ENCODE measurements at regions not wholly inside any gene's neighbourhood (a gene's known extent, or its start where the extent isn't known, plus 50 kb on each side); places are given as distances from the start of the nearest gene placed in this dataset.
A peak's percentile ranks its signal among the peaks of the same experiment; 100 is the strongest.

- Histone ChIP-seq H2AFZ (ENCODE audit: low read depth, low read length, poor library complexity, severe bottlenecking) (no peak overlapping the region), H4K20me1 (ENCODE audit: insufficient read depth) (no peaks in the 10 kb centered on the region), H3K9me3 (ENCODE audit: control insufficient read depth in 1 of 2, insufficient read depth in 1 of 2, low read depth in 1 of 2, low read length in 2 of 2) (no peaks in the 10 kb centered on the region), H3K9me2 (ENCODE audit: insufficient read depth) (no peaks in the 10 kb centered on the region), H3K4me1 (ENCODE audit: control insufficient read depth in 1 of 2, insufficient read depth in 2 of 2, low read length in 2 of 2) (no peaks in the 10 kb centered on the region), H3K79me2 (ENCODE audit: insufficient read depth, low read length) (no peaks in the 10 kb centered on the region), H3K27me3 (ENCODE audit: insufficient read depth, low read length) (no peaks in the 10 kb centered on the region), H3K4me2 (ENCODE audit: low read length) (no peak overlapping the region), H3K36me3 (ENCODE audit: control insufficient read depth in 1 of 2, insufficient read depth in 2 of 2, low read length in 2 of 2) (no peaks in the 10 kb centered on the region), H3K27ac (ENCODE audit: low read depth, low read length) (no peak overlapping the region), H3K9ac (ENCODE audit: low read length) (no peak overlapping the region), H3K4me3 (replicated peaks in 1 of 2; ENCODE audit: low read depth in 1 of 2, low read length in 2 of 2) (no peak overlapping the region)
- RAD21 ChIA-PET (ENCODE audit: low non-redundant PET in 1 of 2, low total read pairs in 2 of 2, uncharacterized antibody in 2 of 2, unreplicated experiment in 2 of 2), result interaction anchor here in 1 of 2 experiments (0.7 kb wide), 1 partner anchor 384 kb away, joined by 3 read pairs; no protein-coding TSS in a partner anchor
- CTCF ChIA-PET, result interaction anchor here (0.8 to 1.9 kb wide), 10 partner anchors 15 to 388 kb away, joined by 3 to 14 read pairs (median 4); partner anchors contain the start of gene MID1IP1
- no TSS peak for BruUV-seq (replicated peaks)
- peak; percentile 30 to 75 (median 67); a peak in 4 of 6 replicates for TF ChIP-seq CTCF (IDR thresholded peaks at IDR 0.05 in 2 of 3, conservative IDR thresholded peaks at IDR 0.05 in 1 of 3; ENCODE audit: borderline replicate concordance in 1 of 3, insufficient read depth in 1 of 3, low read depth in 2 of 3, low read length in 2 of 3)
- TF ChIP-seq RAD21 (IDR thresholded peaks at IDR 0.05; ENCODE audit: low read depth), result peak; percentile 60
- TF ChIP-seq REST (IDR thresholded peaks at IDR 0.05; ENCODE audit: low read depth), result no peak
- DNase-seq (ENCODE audit: low read depth, low spot score) (no peak), ATAC-seq (peak; percentile 83)
- POLR2A ChIA-PET, result no interaction called here
- intact Hi-C loops (cut with micrococcal nuclease), result loop anchor here (5.0 kb wide), 2 partner anchors 385 to 490 kb away; no protein-coding TSS in a partner anchor
Observed at GRCh38 chrX:39152106-39152649, 350.9 kb downstream of the MID1IP1 start.

Data from HCT116 (cell line).